Right cardiac atrium (tissue), 5 donors: ENCODE measurements at regions not wholly inside any gene's neighbourhood (a gene's known extent, or its start where the extent isn't known, plus 50 kb on each side); places are given as distances from the start of the nearest gene placed in this dataset.
"Not testable (repeated sequence)": the region's sequence is repeated elsewhere in the genome, so short reads cannot be mapped to it uniquely, and the experiment has no call there.

ENCODE experiments used
- ATAC-seq, 2 donors: fragments of 200-7000 bp; cut with Tn5 transposase; one replicate each; pipeline versions ENCODE4 v1.8.0 to v1.9.1; 2020; ENCODE audit warnings: moderate library complexity in 2 of 2, mild to moderate bottlenecking in 1 of 2
- DNase-seq, 3 donors: peaks; one replicate each; pipeline ENCODE4 v3.0.0-alpha.2; 2020
- H3K27ac ChIP-seq: one replicate; pipeline ENCODE4 v1.5.1; 2013; ENCODE audit warnings: mild to moderate bottlenecking, low read length, control low read depth, moderate library complexity
- H3K27me3 ChIP-seq: one replicate; pipeline ENCODE4 v1.6.1; 2013; ENCODE audit not compliant: control insufficient read depth, insufficient read depth
- H3K4me1 ChIP-seq: one replicate; pipeline ENCODE4 v1.6.1; 2013; ENCODE audit warnings: low read length; ENCODE audit not compliant: control insufficient read depth, insufficient read depth
- H3K4me3 ChIP-seq: one replicate; pipeline ENCODE4 v1.5.1; 2013; ENCODE audit warnings: low read length, control low read depth
- H3K9me3 ChIP-seq: one replicate; pipeline ENCODE4 v1.6.1; 2013; ENCODE audit warnings: low read length; ENCODE audit not compliant: control insufficient read depth
- WGBS: extraction: QIAGEN DNeasy Blood & Tissue Kit; methylation state at CpG from one replicate; pipeline ENCODE4 v1.1.7; 2013; 5-methylcytosine and 5-hydroxymethylcytosine counted together
- intact Hi-C, 4 donors: fragments of 100-400 bp; cut with DNase I; formaldehyde crosslinking; loops; one replicate each; pipeline versions ENCODE4 v1.11.0 to v1.14.0; 2022 to 2023
- donor health status: healthy with polysubstance abuse.
- donor health status: DM: no; HTN: yes; CAD: no.
- donor health status: DM: no; HTN: no; CAD: no.
- donor health status: DM: no; HTN: yes; CAD: no; lungs with severe emphysema.
- donor health status: DM: yes; HTN: yes; CAD: no.

- no peak for DNase-seq
- Histone ChIP-seq H3K4me1 (no peaks in the 10 kb centered on the region), H3K4me3 (no peak overlapping the region), H3K9me3 (no peaks in the 10 kb centered on the region), H3K27ac (no peak overlapping the region), H3K27me3 (no peaks in the 10 kb centered on the region)
- intact Hi-C loops, result no loop called here
- ATAC-seq, result no peak
- WGBS, result 89% methylated on average over 7 of the region's 7 CpGs
Measured at GRCh38 chr13:42373048-42373812, 101.3 kb downstream of the AKAP11 start.

- no peak overlapping the region for H3K27ac ChIP-seq
- DNase-seq (no peak), ATAC-seq (no peak)
- no peaks in the 10 kb centered on the region for H3K9me3 ChIP-seq
- no peak overlapping the region for H3K4me3 ChIP-seq
- intact Hi-C loops, result no loop called here
- H3K4me1 ChIP-seq, result no peaks in the 10 kb centered on the region
- H3K27me3 ChIP-seq, result no peaks in the 10 kb centered on the region
Measured at GRCh38 chr13:42375663-42376062, 103.7 kb downstream of the AKAP11 start.

GRCh38 chr13:42377640-42378382, 105.9 kb downstream of the AKAP11 start:
- 21% methylated on average over 4 of the region's 4 CpGs for WGBS
- H3K27ac ChIP-seq, result no peak overlapping the region
- H3K4me1 ChIP-seq, result no peaks in the 10 kb centered on the region
- DNase-seq (no peak), ATAC-seq (no peak)
- no peaks in the 10 kb centered on the region for H3K27me3 ChIP-seq
- H3K9me3 ChIP-seq, result no peaks in the 10 kb centered on the region
- intact Hi-C loops, result no loop called here
- H3K4me3 ChIP-seq, result no peak overlapping the region

- DNase-seq (no peak), ATAC-seq (no peak)
- WGBS, result 86% methylated on average over 3 of the region's 3 CpGs
- Histone ChIP-seq H3K4me1 (no peaks in the 10 kb centered on the region), H3K9me3 (no peaks in the 10 kb centered on the region), H3K27me3 (no peaks in the 10 kb centered on the region), H3K27ac (no peak overlapping the region), H3K4me3 (no peak overlapping the region)
- intact Hi-C loops, result no loop called here
Measured at GRCh38 chr13:42378383-42378780, 106.4 kb downstream of the AKAP11 start.

- H3K4me3 ChIP-seq, result no peak overlapping the region
- ATAC-seq (no peak), DNase-seq (no peak)
- H3K4me1 ChIP-seq, result no peaks in the 10 kb centered on the region
- H3K27ac ChIP-seq, result no peak overlapping the region
- no peaks in the 10 kb centered on the region for H3K9me3 ChIP-seq
- intact Hi-C loops, result no loop called here
- WGBS, result 91% methylated on average over 1 of the region's 1 CpG
- H3K27me3 ChIP-seq, result no peaks in the 10 kb centered on the region
Measured at GRCh38 chr13:42379241-42379640, 107.3 kb downstream of the AKAP11 start.

- ATAC-seq (no peak), DNase-seq (no peak)
- Histone ChIP-seq H3K4me3 (no peak overlapping the region), H3K27me3 (no peaks in the 10 kb centered on the region), H3K27ac (no peak overlapping the region), H3K9me3 (no peaks in the 10 kb centered on the region), H3K4me1 (no peaks in the 10 kb centered on the region)
- intact Hi-C loops, result no loop called here
- 78% methylated on average over 12 of the region's 12 CpGs for WGBS
Measured at GRCh38 chr13:42380420-42381164, 108.6 kb downstream of the AKAP11 start.

GRCh38 chr13:42381165-42381425, 109.1 kb downstream of the AKAP11 start:
- ATAC-seq (no peak), DNase-seq (no peak)
- 93% methylated on average over 4 of the region's 4 CpGs for WGBS
- H3K9me3 ChIP-seq, result no peaks in the 10 kb centered on the region
- H3K27me3 ChIP-seq, result no peaks in the 10 kb centered on the region
- H3K27ac ChIP-seq, result no peak overlapping the region
- intact Hi-C loops, result no loop called here
- no peaks in the 10 kb centered on the region for H3K4me1 ChIP-seq
- H3K4me3 ChIP-seq, result no peak overlapping the region

- H3K27me3 ChIP-seq, H3K4me3 ChIP-seq, H3K4me1 ChIP-seq, H3K27ac ChIP-seq, ATAC-seq, intact Hi-C loops, H3K9me3 ChIP-seq, DNase-seq: not testable (repeated sequence)
- WGBS, result 96% methylated on average over 8 of the region's 8 CpGs
Measured at GRCh38 chr13:42381426-42381825, 109.5 kb downstream of the AKAP11 start.

GRCh38 chr13:42383025-42383424, 111.1 kb downstream of the AKAP11 start:
- intact Hi-C loops, result no loop called here
- Histone ChIP-seq H3K9me3 (no peaks in the 10 kb centered on the region), H3K4me1 (no peaks in the 10 kb centered on the region), H3K27ac (no peak overlapping the region), H3K4me3 (no peak overlapping the region), H3K27me3 (no peaks in the 10 kb centered on the region)
- DNase-seq (no peak), ATAC-seq (no peak)
- WGBS, result 91% methylated on average over 7 of the region's 7 CpGs

GRCh38 chr13:42384265-42384664, 112.3 kb downstream of the AKAP11 start:
- Histone ChIP-seq H3K4me3 (no peak overlapping the region), H3K27ac (no peak overlapping the region), H3K27me3 (no peaks in the 10 kb centered on the region), H3K4me1 (no peaks in the 10 kb centered on the region), H3K9me3 (no peaks in the 10 kb centered on the region)
- DNase-seq, result no peak
- 90% methylated on average over 3 of the region's 3 CpGs for WGBS
- intact Hi-C loops, result no loop called here
- no peak for ATAC-seq

- Histone ChIP-seq H3K4me1 (no peaks in the 10 kb centered on the region), H3K9me3 (no peaks in the 10 kb centered on the region), H3K4me3 (no peak overlapping the region), H3K27me3 (no peaks in the 10 kb centered on the region), H3K27ac (no peak overlapping the region)
- WGBS, result 41% methylated on average over 2 of the region's 2 CpGs
- no peak for DNase-seq
- no peak for ATAC-seq
- intact Hi-C loops, result no loop called here
Measured at GRCh38 chr13:42388326-42388725, 116.4 kb downstream of the AKAP11 start.
